HepG2 (cell line): ENCODE measurements at regions not wholly inside any gene's neighbourhood (a gene's known extent, or its start where the extent isn't known, plus 50 kb on each side); places are given as distances from the start of the nearest gene placed in this dataset.

ENCODE experiments used
- ATAC-seq: fragments of 200-7000 bp; cut with Tn5 transposase; 3 replicates; pipeline ENCODE4 v1.9.1; 2020; ENCODE audit warnings: mild to moderate bottlenecking, moderate library complexity
- BruUV-seq: library from RNA; stranded (reverse); fragments of 400-500 nt; replicated peaks from 2 replicates; lab custom pipeline; 2021; lab: Mats Ljungman, UMichigan
- CTCF ChIA-PET: fragments of 300-600 bp; formaldehyde crosslinking; extraction: SDS; loops from one replicate; lab custom pipeline; 2021; ENCODE audit warnings: low total read pairs, inconsistent platforms, low intra/inter-chr PET ratio; lab: Yijun Ruan, JAX
- POLR2A ChIA-PET: fragments of 350-600 bp; sonication (Branson Sonifier 250); formaldehyde crosslinking; loops from one replicate; lab custom pipeline; 2020; ENCODE audit warnings: antibody characterized with exemption, inconsistent platforms; lab: Yijun Ruan, JAX
- DNase-seq: peaks from one replicate; pipeline ENCODE4 v3.0.0-alpha.2; 2015; ENCODE audit warnings: low spot score
- FAIRE-seq: peaks from 3 replicates; lab custom pipeline; 2011; peaks lifted over from hg19 to GRCh38; lab: Jason Lieb, UNC
- H2AFZ ChIP-seq: one replicate; pipeline ENCODE4 v1.6.1; 2011; ENCODE audit warnings: low read length, inconsistent platforms
- H3K27ac ChIP-seq: fragments of 300-600 bp; 3 replicates; pipeline ENCODE4 v1.8.0; 2011; ENCODE audit warnings: mixed run types, mild to moderate bottlenecking, mixed read lengths, low read length, inconsistent platforms; ENCODE audit not compliant: insufficient read depth; ENCODE audit errors: extremely low read length
- H3K27me3 ChIP-seq, 2 experiments: fragments of 200-600 bp in 1 of 2; 2 replicates in 1 of 2; 3 replicates in 1 of 2; pipeline versions ENCODE4 v1.6.0 to v1.8.0; 2011; ENCODE audit warnings: low read length in 2 of 2, mild to moderate bottlenecking in 2 of 2, moderate library complexity in 2 of 2, inconsistent platforms in 1 of 2; ENCODE audit not compliant: insufficient read depth in 2 of 2, control insufficient read depth in 1 of 2
- H3K36me3 ChIP-seq, 2 experiments: fragments of 200-600 bp in 1 of 2; replicated peaks in 1 of 2; 2 replicates in 1 of 2; 3 replicates in 1 of 2; pipeline versions ENCODE4 v1.5.1 to v1.8.0; 2011; ENCODE audit warnings: low read length in 2 of 2, inconsistent platforms in 1 of 2; ENCODE audit not compliant: insufficient read depth in 2 of 2, control insufficient read depth in 1 of 2
- H3K4me1 ChIP-seq: 2 replicates; pipeline ENCODE4 v1.5.1; 2012; ENCODE audit warnings: low read length, inconsistent platforms; ENCODE audit not compliant: insufficient read depth
- H3K4me2 ChIP-seq: 2 replicates; pipeline ENCODE4 v1.6.0; 2011; ENCODE audit warnings: low read depth, low read length, inconsistent platforms
- H3K4me3 ChIP-seq, 3 experiments: fragments of 200-600 bp in 1 of 3; sonication (generic), shearing (Covaris generic) in 1 of 3; replicated peaks in 1 of 3; 2 replicates each; pipeline ENCODE4 v1.5.1; 2011 to 2016; ENCODE audit warnings: low read length in 3 of 3, inconsistent platforms in 2 of 3, low read depth in 2 of 3, mild to moderate bottlenecking in 2 of 3, control low read depth in 1 of 3, mixed read lengths in 1 of 3; ENCODE audit not compliant: insufficient read depth in 1 of 3
- H3K79me2 ChIP-seq: one replicate; pipeline ENCODE4 v1.6.1; 2011; ENCODE audit warnings: low read length, inconsistent platforms; ENCODE audit not compliant: insufficient read depth
- H3K9ac ChIP-seq: 2 replicates; pipeline ENCODE4 v1.6.0; 2011; ENCODE audit warnings: mild to moderate bottlenecking, low read depth, low read length, inconsistent platforms; ENCODE audit not compliant: insufficient read depth
- H3K9me3 ChIP-seq: 2 replicates; pipeline ENCODE4 v1.5.1; 2012; ENCODE audit warnings: mild to moderate bottlenecking, low read length
- H4K20me1 ChIP-seq: 2 replicates; pipeline ENCODE4 v1.6.0; 2011; ENCODE audit warnings: inconsistent platforms, mild to moderate bottlenecking, low read length, moderate library complexity; ENCODE audit not compliant: insufficient read depth
- ATF7 ChIP-seq, 2 experiments: fragments of 450-650 bp in 1 of 2; sonication (generic) in 1 of 2; formaldehyde crosslinking in 1 of 2; IDR thresholded peaks; 2 replicates each; pipeline versions ENCODE4 v1.4.0 to v1.6.1; 2016 to 2020; ENCODE audit warnings: antibody characterized with exemption in 1 of 2, mild to moderate bottlenecking in 1 of 2, missing genetic modification reagents in 1 of 2
- CEBPB ChIP-seq: IDR thresholded peaks from 2 replicates; pipeline ENCODE4 v1.6.1; 2011; ENCODE audit warnings: low read depth, low read length, improper control_type of control experiment, borderline replicate concordance
- CEBPG ChIP-seq: IDR thresholded peaks from 2 replicates; pipeline ENCODE4 v1.6.1; 2016
- HOXA5 ChIP-seq: sonication (generic); formaldehyde crosslinking; IDR thresholded peaks from 2 replicates; pipeline ENCODE4 v1.4.0; 2020; ENCODE audit warnings: missing genetic modification reagents
- KDM5A ChIP-seq: fragments of 200-600 bp; sonication (generic); IDR thresholded peaks from 2 replicates; pipeline ENCODE4 v1.7.0; 2018; ENCODE audit warnings: antibody characterized with exemption, mild to moderate bottlenecking, low read length, borderline replicate concordance
- NFIB ChIP-seq: sonication (generic); formaldehyde crosslinking; IDR thresholded peaks from 2 replicates; pipeline ENCODE4 v1.9.0; 2021; ENCODE audit warnings: missing genetic modification reagents, mild to moderate bottlenecking, borderline replicate concordance
- ONECUT2 ChIP-seq: sonication (generic); formaldehyde crosslinking; IDR thresholded peaks from 2 replicates; pipeline ENCODE4 v1.4.0; 2020; ENCODE audit warnings: missing genetic modification reagents
- POLR2A ChIP-seq, 2 experiments: IDR thresholded peaks; 2 replicates each; pipeline ENCODE4 v1.6.1; 2011; ENCODE audit warnings: low read depth in 2 of 2, low read length in 2 of 2, mild to moderate bottlenecking in 1 of 2, moderate library complexity in 1 of 2; ENCODE audit not compliant: insufficient read depth in 1 of 2
- PPARG ChIP-seq: conservative IDR thresholded peaks from 2 replicates; pipeline ENCODE4 v1.6.1; 2016; ENCODE audit warnings: missing biosample characterization, missing genetic modification reagents
- STAG1 ChIP-seq: sonication (generic); formaldehyde crosslinking; IDR thresholded peaks from 2 replicates; pipeline ENCODE4 v1.4.0; 2020; ENCODE audit warnings: missing genetic modification reagents
- ZNF468 ChIP-seq: sonication (generic); formaldehyde crosslinking; IDR thresholded peaks from 2 replicates; pipeline ENCODE4 v1.8.0; 2022; ENCODE audit warnings: mild to moderate bottlenecking, moderate library complexity, missing genetic modification reagents
- ZNF678 ChIP-seq: sonication (generic); formaldehyde crosslinking; IDR thresholded peaks from 2 replicates; pipeline ENCODE4 v1.4.0; 2020; ENCODE audit warnings: mild to moderate bottlenecking, missing genetic modification reagents
- ZNF7 ChIP-seq: IDR thresholded peaks from 2 replicates; pipeline ENCODE4 v1.6.1; 2016; ENCODE audit warnings: missing biosample characterization, missing genetic modification reagents
- ZNF746 ChIP-seq: sonication (generic); formaldehyde crosslinking; IDR thresholded peaks from 2 replicates; pipeline ENCODE4 v1.8.0; 2022; ENCODE audit warnings: mild to moderate bottlenecking, missing genetic modification reagents
- ZNF790 ChIP-seq: sonication (generic); formaldehyde crosslinking; IDR thresholded peaks from 2 replicates; pipeline ENCODE4 v1.8.0; 2022; ENCODE audit warnings: missing genetic modification reagents, mild to moderate bottlenecking, borderline replicate concordance
- WGBS: methylation state at CpG from one replicate; pipeline ENCODE4 v1.1.6; 2017; ENCODE audit warnings: low lambda C conversion rate; 5-methylcytosine and 5-hydroxymethylcytosine counted together
- in situ Hi-C: cut with HindIII; loops from 2 replicates; pipeline ENCODE4 v1.10.0; 2017; ENCODE audit warnings: low pct_unique_long_range_greater_than_20kb; ENCODE audit not compliant: extremely low pct_ligation_motif_present
- intact Hi-C: fragments of 100-400 bp; cut with micrococcal nuclease; formaldehyde crosslinking; loops from one replicate; pipeline ENCODE4 v1.10.0; 2022; ENCODE audit not compliant: unreplicated experiment
- TF ChIP-seq, protein P1 (sequence below): sonication (generic); formaldehyde crosslinking; IDR thresholded peaks from 2 replicates; pipeline ENCODE4 v1.9.0; 2021; ENCODE audit warnings: missing genetic modification reagents, mild to moderate bottlenecking, borderline replicate concordance
- TF ChIP-seq, protein P2 (sequence below): sonication (generic); formaldehyde crosslinking; IDR thresholded peaks from 2 replicates; pipeline ENCODE4 v1.4.0; 2020; ENCODE audit warnings: low read depth, missing genetic modification reagents

DNA sequence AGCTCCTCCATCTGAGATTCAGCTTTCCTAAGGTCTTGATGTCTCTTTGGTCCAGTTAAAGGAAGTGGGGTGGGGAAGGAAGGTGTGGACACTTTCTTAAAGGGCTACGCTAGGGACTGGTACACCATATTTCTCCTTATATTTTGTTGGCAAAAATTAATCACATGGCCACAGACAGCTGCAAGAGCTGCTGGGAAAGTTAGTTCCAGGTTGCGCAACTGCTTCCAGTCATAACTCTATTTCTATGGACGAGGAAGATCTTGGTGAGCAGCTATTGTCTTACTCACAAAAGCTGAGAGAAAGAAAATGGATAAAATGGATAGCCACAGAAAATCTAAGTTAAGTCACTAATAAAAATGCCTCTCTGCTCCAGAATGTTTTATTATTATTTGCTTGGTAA lies 60.7 kb upstream of the PPM1B start:
- H3K4me2 ChIP-seq = no peak overlapping the region
- no peak overlapping the region for H3K27ac ChIP-seq
- no peaks in the 10 kb centered on the region for H3K79me2 ChIP-seq
- no peaks in the 10 kb centered on the region for H4K20me1 ChIP-seq
- CTCF ChIA-PET = no interaction called here
- no peak for ATAC-seq
- POLR2A ChIA-PET = no interaction called here
- no peak for FAIRE-seq
- H3K27me3 ChIP-seq = 0 out of 5 replicates have a peak, but pooled peaks cover 0 to 2% of the 10 kb centered on the region in 2 experiments
- intact Hi-C loops = no loop called here
- no peak for DNase-seq
- no peak overlapping the region for H3K9ac ChIP-seq
- H3K4me3 ChIP-seq = no peak overlapping the region
- H2AFZ ChIP-seq = no peak overlapping the region
- no TSS peak for BruUV-seq
- in situ Hi-C loops = no loop called here
- no peaks in the 10 kb centered on the region for H3K36me3 ChIP-seq
- no peaks in the 10 kb centered on the region for H3K9me3 ChIP-seq
- TF ChIP-seq ZNF7 (CRISPR knock-in tag) (peak; percentile 57; the same call in 1 of the 2 replicates), CEBPG (CRISPR knock-in tag) (peak; percentile 77), ZNF790 (no peak), CEBPB (peak; percentile 94)
- TF ChIP-seq, all 625 proteins: peak for 3
- H3K4me1 ChIP-seq = peaks cover 7% of the 10 kb centered on the region; the same call in 1 of the 2 replicates
- WGBS = 48% methylated on average over 3 of the region's 3 CpGs

DNA sequence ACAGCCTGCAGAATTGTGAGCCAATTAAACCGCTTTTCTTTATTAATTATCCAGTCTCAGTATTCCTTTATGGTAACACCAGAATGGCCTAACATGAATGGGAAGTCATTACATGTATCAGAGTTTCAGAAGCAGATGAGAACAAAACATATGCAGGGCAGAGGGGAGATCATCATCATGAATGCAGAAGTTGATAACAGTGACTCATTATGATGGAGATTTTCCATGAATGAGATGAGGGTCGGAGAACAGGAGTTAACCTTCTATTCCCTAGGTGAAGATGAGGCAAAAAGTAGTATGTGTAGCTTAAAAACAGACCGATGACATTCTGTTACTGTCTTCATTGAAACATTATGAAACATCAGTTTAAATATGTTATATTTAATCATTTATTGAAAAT lies 59.5 kb upstream of the PPM1B start:
- no peak for FAIRE-seq
- in situ Hi-C loops = no loop called here
- TF ChIP-seq, protein P1, sequence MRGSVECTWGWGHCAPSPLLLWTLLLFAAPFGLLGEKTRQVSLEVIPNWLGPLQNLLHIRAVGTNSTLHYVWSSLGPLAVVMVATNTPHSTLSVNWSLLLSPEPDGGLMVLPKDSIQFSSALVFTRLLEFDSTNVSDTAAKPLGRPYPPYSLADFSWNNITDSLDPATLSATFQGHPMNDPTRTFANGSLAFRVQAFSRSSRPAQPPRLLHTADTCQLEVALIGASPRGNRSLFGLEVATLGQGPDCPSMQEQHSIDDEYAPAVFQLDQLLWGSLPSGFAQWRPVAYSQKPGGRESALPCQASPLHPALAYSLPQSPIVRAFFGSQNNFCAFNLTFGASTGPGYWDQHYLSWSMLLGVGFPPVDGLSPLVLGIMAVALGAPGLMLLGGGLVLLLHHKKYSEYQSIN (CRISPR knock-in tag) = no peak
- TF ChIP-seq NFIB (CRISPR knock-in tag) (no peak), KDM5A (no peak), ZNF468 (CRISPR knock-in tag) (no peak), HOXA5 (no peak), ZNF746 (CRISPR knock-in tag) (no peak), ONECUT2 (CRISPR knock-in tag) (no peak), ZNF678 (no peak), PPARG (CRISPR knock-in tag) (no peak), POLR2A (IDR thresholded peaks at IDR 0.05; ENCODE audit: insufficient read depth in 1 of 2, low read depth in 2 of 2, low read length in 2 of 2) (no peak), STAG1 (no peak), ATF7 (IDR thresholded peaks at IDR 0.05) (no peak), ATF7 (CRISPR knock-in tag; IDR thresholded peaks at IDR 0.05) (no peak)
- TF ChIP-seq, protein P2, sequence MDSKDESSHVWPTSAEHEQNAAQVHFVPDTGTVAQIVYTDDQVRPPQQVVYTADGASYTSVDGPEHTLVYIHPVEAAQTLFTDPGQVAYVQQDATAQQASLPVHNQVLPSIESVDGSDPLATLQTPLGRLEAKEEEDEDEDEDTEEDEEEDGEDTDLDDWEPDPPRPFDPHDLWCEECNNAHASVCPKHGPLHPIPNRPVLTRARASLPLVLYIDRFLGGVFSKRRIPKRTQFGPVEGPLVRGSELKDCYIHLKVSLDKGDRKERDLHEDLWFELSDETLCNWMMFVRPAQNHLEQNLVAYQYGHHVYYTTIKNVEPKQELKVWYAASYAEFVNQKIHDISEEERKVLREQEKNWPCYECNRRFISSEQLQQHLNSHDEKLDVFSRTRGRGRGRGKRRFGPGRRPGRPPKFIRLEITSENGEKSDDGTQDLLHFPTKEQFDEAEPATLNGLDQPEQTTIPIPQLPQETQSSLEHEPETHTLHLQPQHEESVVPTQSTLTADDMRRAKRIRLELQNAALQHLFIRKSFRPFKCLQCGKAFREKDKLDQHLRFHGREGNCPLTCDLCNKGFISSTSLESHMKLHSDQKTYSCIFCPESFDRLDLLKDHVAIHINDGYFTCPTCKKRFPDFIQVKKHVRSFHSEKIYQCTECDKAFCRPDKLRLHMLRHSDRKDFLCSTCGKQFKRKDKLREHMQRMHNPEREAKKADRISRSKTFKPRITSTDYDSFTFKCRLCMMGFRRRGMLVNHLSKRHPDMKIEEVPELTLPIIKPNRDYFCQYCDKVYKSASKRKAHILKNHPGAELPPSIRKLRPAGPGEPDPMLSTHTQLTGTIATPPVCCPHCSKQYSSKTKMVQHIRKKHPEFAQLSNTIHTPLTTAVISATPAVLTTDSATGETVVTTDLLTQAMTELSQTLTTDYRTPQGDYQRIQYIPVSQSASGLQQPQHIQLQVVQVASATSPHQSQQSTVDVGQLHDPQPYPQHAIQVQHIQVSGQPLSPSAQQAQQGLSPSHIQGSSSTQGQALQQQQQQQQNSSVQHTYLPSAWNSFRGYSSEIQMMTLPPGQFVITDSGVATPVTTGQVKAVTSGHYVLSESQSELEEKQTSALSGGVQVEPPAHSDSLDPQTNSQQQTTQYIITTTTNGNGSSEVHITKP = no peak

More for the DNA sequence above, 59.5 kb upstream of the PPM1B start:
- Histone ChIP-seq H3K4me1 (peaks cover 7% of the 10 kb centered on the region; the same call in 1 of the 2 replicates), H3K9me3 (no peaks in the 10 kb centered on the region), H3K27me3 (no peaks in the 10 kb centered on the region), H3K36me3 (no peaks in the 10 kb centered on the region), H2AFZ (no peak overlapping the region), H3K9ac (no peak overlapping the region), H3K79me2 (no peaks in the 10 kb centered on the region), H3K27ac (no peak overlapping the region), H4K20me1 (no peaks in the 10 kb centered on the region), H3K4me2 (no peak overlapping the region), H3K4me3 (no peak overlapping the region)
- intact Hi-C loops = no loop called here
- 42% methylated on average over 3 of the region's 3 CpGs for WGBS
- no TSS peak for BruUV-seq
- ATAC-seq (no peak), DNase-seq (no peak)
- ChIA-PET POLR2A (no interaction called here), CTCF (no interaction called here)
